GM18511 (cell line): ENCODE measurements at regions not wholly inside any gene's neighbourhood (a gene's known extent, or its start where the extent isn't known, plus 50 kb on each side); places are given as distances from the start of the nearest gene placed in this dataset.

Experiments
- ATAC-seq: cut with Tn5 transposase; IDR thresholded peaks from one replicate; pipeline ENCODE4 v1.9.1; 2021; ENCODE audit warnings: mild to moderate bottlenecking, moderate library complexity; ENCODE audit not compliant: unreplicated experiment

DNA sequence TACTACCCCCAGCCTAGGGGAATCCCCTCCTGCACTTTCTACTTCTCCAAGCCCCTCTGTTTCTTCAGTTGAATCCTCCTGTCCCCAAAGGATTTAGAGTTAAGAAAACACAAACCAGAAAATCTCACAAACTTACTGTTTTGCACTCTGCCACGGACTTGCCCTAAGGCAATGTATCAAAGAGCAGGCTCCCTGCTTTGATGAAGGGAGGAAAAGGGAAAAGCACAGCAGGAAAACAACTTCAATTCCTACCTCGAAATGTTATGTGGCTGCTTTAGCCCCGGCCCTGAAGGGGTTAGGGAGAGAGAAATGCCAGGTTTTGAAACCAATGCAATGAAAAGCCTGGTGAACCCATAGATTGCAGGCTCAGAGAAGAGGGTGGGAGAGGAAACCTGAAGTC lies 254.7 kb downstream of the MAN2A1 start:
- ATAC-seq: no peak

DNA sequence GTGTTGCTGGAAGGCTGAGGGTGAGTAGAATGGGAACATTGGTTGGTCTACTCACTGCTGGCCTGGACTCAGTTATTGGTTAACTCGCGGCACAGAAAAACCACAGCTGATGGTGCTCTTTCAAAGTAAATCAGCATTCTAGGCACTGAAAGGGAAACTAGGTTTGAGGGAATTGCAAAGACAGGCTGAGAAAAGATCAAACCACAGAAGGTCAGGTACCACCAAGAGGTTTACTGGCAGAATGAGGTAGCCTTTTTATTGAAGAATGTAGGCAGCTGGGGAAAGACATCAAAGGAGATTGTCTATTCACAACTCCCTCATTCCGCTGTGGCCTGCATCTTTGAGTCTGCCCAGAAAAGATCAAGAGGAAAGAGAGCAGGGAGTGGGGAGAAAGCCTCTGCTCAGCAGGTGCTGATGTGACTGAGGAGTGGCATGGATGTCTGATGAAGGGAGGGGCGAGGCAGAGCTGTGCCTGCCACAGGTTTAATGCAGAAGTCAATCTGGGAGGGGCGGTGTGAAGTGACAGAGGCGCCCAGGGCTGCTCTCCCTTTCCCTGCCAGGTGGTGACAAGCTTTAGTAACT lies 255.5 kb downstream of the MAN2A1 start:
- ATAC-seq: no peak

DNA sequence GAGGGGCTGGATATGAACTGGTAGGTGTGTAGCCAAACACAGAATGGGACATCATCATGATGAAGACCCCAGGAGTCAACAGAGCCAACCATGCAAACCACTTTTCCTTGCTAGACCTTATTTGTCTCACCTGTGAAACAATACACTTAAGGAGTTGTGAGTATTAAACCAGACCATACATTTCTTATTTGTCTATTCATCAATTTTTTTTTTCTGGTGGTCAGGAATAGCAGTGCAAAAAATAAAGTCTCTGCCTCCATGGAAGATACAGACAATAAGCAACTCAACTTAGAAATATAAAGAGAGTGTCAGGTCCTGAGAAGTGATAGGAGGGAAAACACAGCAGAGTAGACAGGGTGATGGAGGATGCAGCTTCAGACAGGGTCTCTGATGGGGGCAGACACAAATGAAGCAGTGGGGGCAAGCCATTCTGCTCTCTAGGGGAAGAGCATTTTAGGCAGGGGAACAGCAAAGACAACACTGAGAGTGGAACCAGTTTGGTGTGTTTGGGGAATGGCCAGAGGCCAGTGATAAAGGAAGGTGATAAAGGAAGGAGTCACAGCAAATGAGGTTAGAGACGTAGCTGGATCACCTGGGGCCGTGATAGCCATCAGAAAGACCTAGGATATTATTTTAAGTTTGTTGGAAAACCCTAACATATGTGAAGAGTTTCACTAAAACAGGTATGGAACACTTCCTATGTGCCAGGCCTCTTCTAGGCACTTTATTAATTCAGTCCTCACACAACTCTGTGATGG lies 256.2 kb downstream of the MAN2A1 start:
- ATAC-seq: no peak

DNA sequence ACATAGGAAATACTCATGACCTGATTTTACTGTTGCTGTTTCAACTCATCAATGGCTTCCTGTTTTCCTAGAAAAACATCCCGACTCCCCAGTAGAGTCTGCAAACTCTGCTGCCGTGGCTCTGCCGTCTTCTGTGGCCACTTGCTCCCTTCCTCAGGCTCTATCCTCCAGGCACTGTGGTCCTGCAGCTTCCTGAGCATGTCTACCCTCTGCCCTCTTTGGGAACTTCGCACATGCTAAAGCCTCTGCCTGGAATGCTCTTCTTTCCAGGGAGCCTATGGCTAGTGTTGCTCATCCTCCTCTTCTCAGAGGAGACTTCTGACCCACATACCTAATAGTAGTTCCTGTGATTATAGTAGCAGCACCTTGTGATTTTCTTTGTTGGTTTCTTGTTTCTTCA lies 256.9 kb downstream of the MAN2A1 start:
- no peak for ATAC-seq

DNA sequence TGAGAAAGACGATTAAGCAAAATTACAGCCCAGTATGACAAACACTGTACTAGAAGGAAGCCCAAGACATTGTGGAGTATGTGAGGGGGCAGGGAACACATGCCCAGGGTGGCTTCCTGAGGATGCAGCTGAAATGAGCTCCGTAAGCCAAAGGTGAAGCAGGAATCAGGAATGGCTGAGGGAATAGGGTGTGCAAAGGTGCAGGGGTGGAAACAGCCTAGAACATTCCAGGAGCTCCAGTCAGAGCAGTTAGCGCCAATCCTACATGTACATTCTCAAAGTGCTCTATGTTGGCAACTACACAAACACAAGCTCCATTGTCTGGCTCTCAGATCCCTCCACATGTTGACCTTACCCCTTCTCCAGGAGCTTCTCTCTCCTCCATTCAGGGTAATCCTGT lies 257.9 kb downstream of the MAN2A1 start:
- no peak for ATAC-seq

DNA sequence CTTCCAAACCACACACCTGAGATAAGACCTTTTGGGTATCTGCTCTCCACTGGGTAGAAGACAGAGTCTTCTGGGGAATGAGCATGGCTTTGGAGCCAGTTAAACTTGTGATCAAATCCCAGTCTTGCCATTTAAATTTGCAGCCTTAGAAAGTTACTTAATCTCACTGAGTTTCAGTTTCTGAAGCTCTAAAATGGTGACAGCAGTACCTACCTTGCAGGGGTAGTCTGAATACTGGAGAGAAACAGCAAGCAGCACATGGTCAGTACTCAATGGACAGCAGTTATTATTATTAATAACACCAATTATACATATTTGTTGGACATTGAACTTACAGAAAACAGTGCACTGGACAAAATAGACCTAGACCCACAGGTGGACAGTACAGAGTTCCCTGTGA lies 260.9 kb downstream of the MAN2A1 start:
- ATAC-seq: no peak

DNA sequence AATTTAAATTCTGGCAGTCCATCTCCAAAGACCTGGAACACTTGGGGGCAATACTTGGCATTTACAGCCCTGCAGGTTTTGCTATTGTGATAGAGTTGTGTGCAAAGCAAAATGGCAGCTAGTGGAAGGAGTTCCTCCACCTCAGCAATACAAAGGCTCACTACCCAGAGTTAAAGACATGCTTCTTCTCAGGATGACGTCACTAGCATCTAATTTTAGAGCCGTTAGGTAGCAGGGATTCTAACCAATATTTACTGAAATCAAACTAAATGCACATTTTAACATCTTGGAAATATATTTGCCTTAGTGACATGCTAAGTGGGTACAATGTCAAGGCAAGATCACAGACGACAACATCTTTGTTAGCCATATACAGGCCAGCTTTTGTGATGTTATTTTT lies 261.6 kb downstream of the MAN2A1 start:
- ATAC-seq: no peak

DNA sequence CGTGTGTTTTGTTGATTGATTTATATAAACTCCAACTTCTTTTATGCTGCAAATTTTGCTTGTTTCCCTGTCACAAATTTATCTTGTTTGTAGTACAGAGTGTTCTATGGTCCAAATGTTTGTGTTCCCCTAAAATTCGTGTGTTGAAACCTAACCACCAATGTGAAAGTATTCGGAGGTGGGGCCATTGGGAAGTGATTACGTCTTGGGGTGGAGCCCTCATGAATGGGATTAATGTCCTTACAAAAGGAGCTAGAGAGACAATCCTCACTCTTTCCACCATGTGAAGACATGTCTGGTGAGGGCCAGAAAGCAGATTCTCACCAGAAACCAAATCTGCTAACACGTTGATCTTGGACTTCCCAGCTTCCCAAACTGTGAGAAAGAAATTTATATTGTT lies 262.0 kb downstream of the MAN2A1 start:
- ATAC-seq: no peak

DNA sequence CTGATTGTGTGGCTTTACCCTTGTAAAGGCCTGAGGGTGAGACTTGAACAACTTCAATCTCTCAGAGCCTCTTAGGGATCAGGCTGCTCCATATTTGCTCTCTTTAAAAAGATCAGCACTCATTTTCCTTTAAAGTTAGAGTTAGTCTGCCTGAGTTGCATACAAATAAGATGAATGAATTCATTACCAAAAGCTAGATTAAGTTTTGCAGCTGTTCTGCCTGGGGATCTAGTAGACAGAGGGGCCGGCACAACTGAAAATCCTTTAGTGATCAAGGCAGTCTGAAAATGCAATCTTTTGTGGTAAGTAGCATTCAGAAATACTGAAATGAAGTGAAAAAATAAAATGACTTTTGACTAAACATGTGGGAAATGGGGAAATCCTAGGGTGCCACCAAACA lies 264.0 kb downstream of the MAN2A1 start:
- no peak for ATAC-seq

DNA sequence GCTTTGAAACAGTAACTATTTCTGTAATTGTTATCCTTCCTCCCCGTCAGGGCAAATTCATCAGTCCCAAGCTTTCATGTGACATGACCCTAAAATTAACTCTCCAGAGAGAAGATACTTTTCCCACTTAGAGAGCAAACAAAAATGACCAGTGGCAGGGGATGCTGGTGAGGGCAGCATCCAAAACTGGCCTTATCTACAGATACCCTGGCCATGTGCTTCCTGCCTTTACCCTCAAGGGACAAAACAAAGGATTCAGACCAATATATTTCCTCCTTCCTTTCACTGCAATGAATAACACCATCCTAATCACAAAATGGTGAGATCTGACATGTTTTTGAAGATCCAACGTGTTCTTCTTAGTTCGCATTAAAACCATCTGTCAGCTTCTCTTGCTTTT lies 267.2 kb downstream of the MAN2A1 start:
- ATAC-seq: no peak

DNA sequence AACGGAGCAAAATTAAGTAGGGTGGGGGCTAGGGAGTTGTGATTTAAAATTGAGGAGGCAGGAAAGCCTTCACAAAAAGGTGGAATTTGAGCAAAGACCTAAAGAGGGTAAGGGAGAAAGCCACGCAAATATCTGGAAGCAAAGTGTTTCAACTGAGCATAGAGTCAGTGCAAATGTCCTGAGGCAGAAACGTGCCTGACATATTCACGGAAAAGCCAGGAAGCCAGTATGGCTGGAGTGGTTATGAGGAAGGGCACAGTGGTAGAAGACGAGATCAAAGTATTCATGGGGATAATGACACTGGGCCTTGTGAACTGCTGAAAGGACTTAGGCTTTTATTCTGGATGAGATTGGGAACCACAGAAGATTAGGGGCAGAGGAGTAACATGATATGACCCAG lies 268.4 kb downstream of the MAN2A1 start:
- no peak for ATAC-seq

DNA sequence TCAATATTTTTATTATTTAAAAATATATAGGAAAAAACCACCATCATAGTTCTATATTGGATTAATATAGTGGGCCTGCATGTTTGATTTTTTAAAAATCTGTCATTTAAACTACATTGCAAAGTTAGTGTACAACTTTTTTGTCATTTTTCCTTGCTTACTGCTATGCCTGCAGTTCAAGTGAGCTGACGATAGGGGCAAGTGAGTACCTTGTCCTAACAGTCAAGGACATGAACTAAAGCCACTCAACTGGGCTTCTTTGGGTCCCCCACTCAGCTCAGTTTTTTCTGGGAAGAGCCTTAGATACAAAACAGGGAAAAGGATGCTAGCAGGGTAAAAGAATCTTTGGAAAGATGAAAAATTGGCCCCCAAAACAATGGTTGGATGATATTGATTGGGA lies 269.9 kb downstream of the MAN2A1 start:
- ATAC-seq: no peak

DNA sequence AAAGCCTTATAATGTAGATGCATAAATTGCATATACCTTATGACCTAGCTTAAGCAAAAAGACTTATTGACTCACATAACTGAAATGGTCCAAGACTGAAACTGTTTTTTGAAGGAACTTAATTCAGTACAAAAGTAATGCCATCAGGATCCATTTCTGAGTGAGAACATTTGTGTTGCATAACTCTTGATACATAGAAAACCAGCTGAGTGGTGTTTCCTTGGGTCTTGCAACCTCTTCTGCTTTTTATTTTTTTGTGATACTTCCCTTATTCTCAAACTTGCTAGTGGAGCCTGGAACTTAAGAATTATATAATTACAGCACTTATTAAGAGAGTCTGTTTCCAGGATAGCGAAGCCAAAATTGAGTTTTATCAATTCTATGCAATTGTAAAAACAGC lies 272.0 kb downstream of the MAN2A1 start:
- no peak for ATAC-seq

DNA sequence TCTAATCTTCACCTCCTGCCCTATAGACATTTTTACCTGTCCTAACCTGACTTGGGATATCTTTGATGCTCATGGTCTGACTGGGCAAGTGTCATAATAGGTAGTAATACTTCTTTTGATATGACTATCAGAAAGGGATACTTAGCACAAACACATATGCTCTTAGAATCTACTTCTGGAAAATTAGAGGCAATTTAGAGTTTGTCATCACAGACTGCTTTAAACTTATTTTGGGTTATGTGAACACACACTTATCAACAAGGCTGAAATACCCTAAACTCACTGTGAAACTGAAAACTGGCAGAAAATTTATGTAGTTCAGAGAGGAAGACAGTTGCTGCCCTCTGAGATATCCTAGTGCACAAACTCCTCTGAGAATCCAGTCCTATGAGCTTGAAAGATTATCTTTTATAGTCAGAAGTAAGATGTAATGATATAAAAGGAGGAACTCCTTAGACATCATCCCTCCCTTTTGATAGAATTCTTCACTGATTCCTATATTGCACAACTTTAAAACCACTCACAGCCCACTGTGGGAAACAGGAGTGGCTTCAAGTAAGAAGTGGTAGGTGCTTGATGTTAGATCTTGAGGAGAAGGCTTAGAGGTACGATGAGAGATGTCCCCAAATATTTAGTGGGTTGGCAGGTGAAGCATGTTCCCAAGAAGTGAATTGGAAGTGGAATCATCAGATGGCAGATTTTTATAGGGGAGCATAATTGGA lies 273.3 kb downstream of the MAN2A1 start:
- no peak for ATAC-seq

DNA sequence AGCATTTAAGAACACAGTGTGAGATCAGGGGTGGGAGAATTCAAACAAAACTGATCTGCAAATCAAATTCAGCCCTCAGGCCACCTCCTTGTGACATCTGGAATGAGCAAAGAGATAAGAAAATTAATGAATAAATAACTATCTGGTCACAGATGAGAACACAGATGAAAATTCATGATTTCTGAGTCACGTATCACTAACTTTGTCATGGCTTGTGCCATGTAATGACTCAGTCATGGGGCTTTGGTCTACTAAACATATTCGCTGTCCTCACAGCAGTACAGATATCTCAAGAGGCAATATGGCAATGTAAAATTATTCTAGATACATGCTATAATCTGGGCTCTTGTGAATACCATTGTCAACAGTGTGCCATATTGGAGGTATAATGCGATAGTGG lies 274.4 kb downstream of the MAN2A1 start:
- ATAC-seq: peak; percentile 45

DNA sequence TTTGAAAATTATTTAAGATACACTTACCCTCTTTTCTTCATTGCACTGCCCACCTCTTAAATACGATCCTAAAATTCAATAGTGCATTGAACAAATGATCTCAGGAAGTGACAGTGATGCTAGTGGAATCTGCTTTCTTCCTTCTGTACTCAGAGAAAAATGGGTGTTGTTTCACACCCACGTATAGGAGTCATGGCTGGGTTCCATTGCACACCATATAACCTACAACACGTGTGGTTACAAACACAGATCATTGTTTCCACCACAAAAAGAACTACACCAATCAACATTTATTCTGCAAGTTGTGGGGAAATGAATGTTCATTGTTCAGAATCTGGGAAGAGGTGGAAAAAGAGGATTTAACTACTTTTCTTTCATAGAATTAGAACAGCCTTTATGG lies 275.9 kb downstream of the MAN2A1 start:
- no peak for ATAC-seq

DNA sequence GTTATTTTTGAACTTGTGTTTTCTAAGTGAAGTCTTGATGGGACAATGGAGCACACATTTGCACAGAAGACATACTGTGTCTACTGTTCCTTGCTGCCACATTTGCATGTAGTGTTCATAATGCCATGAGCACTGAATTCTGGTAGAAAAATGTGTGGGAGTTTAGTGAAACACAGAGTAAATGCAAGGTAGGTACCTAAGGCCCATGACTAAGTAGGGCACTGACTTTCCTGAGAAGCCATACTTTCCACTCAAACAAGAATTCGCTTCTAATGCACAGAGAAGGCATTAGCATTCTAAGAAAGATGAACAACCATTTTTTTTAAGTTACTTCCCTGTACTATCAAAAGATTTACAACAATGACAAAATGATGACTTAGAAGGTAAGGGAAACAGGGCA lies 282.2 kb downstream of the MAN2A1 start:
- no peak for ATAC-seq

DNA sequence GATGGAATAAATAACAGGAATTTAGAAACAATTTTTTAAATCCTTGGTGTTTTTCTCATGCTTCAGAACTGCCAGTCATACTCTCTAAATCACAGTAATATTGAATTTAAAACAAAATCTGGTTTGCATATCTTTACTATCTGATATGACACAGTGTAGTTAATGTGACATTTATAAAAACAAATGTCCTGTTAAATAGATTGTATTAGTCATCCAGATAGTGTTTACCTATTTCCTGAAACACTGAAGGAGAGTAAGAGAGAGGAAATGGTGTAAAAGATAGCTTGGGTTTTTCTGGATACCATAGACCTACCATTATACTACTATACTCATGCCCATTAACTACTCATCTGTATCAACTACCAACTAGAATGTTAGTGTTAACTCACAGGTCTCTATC lies 292.3 kb downstream of the MAN2A1 start:
- no peak for ATAC-seq

DNA sequence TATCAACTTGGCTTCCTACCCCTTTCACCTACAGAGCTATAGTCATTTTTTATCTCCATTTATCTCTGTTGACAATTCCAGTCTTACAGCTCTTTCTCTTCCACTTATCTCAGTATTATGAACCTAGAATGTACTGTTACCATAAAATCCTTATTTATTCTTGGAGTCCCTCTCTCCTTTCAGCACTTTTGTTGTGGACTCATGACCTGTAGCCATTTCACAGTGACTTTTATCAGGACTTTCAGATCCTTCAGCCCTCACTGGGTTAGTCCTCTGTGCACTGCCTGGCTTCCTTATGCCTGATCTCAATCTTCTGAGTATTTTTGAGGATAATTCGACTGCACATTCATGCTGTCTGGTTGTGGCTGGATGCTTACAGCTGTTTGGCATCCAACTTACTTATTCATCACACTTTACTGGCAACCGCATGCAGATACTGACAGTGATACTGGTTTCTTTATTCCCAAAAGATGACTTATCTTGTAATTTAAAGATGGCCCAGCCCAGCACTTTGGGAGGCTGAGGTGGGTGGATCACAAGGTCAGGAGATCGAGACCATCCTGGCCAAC lies 293.3 kb downstream of the MAN2A1 start:
- no peak for ATAC-seq

DNA sequence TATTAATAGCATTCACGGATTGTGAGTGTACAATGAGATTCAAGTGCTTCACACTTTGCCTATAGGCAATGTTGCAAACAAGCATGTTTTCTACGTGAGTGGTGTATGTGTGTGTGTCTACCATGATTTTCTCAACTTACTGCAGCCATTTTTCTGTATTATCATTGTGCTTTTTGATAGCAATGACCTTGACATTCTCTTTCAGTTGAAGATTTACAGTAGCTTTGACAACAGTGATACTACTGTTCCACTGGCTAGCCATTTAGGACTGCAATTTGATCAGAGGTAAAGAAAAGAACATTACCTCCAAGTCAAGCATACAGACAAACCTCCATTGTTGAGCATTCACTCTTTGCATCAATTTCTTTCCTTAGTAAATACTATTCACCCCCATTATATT lies 297.0 kb downstream of the MAN2A1 start:
- ATAC-seq: no peak

DNA sequence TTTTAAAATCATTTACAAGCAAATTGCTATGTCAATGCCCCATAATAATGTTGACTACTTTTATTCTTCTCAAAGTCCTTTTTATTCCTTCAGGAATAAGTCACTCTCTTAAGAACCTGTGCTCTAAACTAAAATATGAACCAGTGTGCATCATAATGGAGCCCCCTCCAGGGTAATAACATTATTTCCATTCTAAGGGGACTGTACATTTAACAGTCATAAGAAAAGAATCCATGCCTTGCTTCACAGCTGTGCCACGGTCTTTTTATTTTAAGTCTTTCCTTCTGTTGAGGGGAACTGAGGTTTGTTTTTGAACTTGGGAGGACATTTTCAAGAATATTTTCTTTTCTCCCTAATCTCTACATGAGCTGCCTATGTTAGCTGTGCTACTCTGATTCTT lies 297.6 kb downstream of the MAN2A1 start:
- no peak for ATAC-seq

DNA sequence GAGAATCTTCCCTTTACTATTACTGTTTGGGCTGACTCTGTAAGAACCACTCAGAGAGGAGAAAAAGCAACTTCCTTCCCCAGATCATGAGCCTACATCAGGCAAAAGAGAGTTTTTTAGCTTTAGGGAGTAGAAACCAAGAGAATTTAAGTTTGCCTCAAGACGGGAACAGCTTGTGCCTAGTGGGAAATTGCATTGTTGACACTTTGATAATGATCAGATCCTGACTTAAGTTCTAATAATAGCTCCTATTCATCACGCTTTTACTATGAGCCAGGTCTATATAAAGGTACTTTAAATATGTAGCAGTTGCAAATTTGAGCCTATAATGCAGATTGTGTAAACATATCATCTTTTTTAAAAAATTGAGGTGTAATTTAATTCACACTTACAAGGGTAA lies 298.2 kb downstream of the MAN2A1 start:
- no peak for ATAC-seq
